H1 (cell line): ENCODE measurements at regions not wholly inside any gene's neighbourhood (a gene's known extent, or its start where the extent isn't known, plus 50 kb on each side); places are given as distances from the start of the nearest gene placed in this dataset.

Experiments
- CTCF ChIA-PET: fragments of 300-600 bp; sonication (Branson Sonifier 250); formaldehyde crosslinking; loops from one replicate; lab custom pipeline; 2021; ENCODE audit not compliant: partially characterized antibody; lab: Charles Lee
- POLR2A ChIA-PET: fragments of 300-600 bp; sonication (Branson Sonifier 250); formaldehyde crosslinking; loops from one replicate; lab custom pipeline; 2021; ENCODE audit warnings: inconsistent platforms; ENCODE audit not compliant: partially characterized antibody; lab: Charles Lee
- DNase-seq, 2 experiments: peaks; one replicate each; pipeline versions ENCODE4 v3.0.0 to v3.0.0-alpha.2; 2010 to 2022; ENCODE audit warnings: low spot score in 2 of 2, low read depth in 1 of 2, mixed read lengths in 1 of 2
- FAIRE-seq: peaks from 2 replicates; lab custom pipeline; 2011; peaks lifted over from hg19 to GRCh38; lab: Jason Lieb, UNC
- H2AFZ ChIP-seq: 2 replicates; pipeline ENCODE4 v1.8.1; 2012; ENCODE audit warnings: low read length, inconsistent platforms
- H2AK5ac ChIP-seq: 2 replicates; pipeline ENCODE4 v1.6.1; 2013; ENCODE audit warnings: low read depth, low read length
- H2BK120ac ChIP-seq: replicated peaks from 2 replicates; pipeline ENCODE3; 2013; ENCODE audit warnings: low read depth, low read length, inconsistent platforms
- H2BK12ac ChIP-seq: 2 replicates; pipeline ENCODE4 v1.6.1; 2013; ENCODE audit warnings: low read depth, low read length
- H2BK15ac ChIP-seq: 2 replicates; pipeline ENCODE4 v1.6.1; 2013; ENCODE audit warnings: low read length
- H2BK20ac ChIP-seq: 2 replicates; pipeline ENCODE4 v1.6.1; 2013; ENCODE audit warnings: low read length
- H2BK5ac ChIP-seq: 2 replicates; pipeline ENCODE4 v1.6.1; 2013; ENCODE audit warnings: low read depth, low read length
- H3K14ac ChIP-seq: 2 replicates; pipeline ENCODE4 v1.6.1; 2013; ENCODE audit warnings: inconsistent platforms; ENCODE audit not compliant: insufficient read length
- H3K18ac ChIP-seq: 2 replicates; pipeline ENCODE4 v1.6.1; 2013; ENCODE audit warnings: low read length; ENCODE audit errors: extremely low read depth
- H3K23ac ChIP-seq: 2 replicates; pipeline ENCODE4 v1.6.1; 2013; ENCODE audit warnings: inconsistent platforms; ENCODE audit not compliant: insufficient read length
- H3K23me2 ChIP-seq: 2 replicates; pipeline ENCODE4 v1.6.1; 2013; ENCODE audit warnings: low read depth, low read length
- H3K27ac ChIP-seq: 2 replicates; pipeline ENCODE4 v1.6.1; 2011; ENCODE audit warnings: low read depth, low read length, inconsistent platforms
- H3K27me3 ChIP-seq, 4 experiments: replicated peaks in 1 of 4; 1 replicate in 1 of 4; 2 replicates in 3 of 4; pipeline versions ENCODE4 v1.6.1 to v1.8.1; 2011 to 2013; ENCODE audit warnings: low read length in 3 of 4, mild to moderate bottlenecking in 3 of 4, inconsistent platforms in 2 of 4, mixed read lengths in 2 of 4, moderate library complexity in 1 of 4; ENCODE audit not compliant: control insufficient read depth in 3 of 4, insufficient read depth in 3 of 4; ENCODE audit errors: extremely low read depth in 1 of 4
- H3K36me3 ChIP-seq, 4 experiments: 2 replicates each; pipeline versions ENCODE4 v1.6.1 to v1.8.1; 2011 to 2013; ENCODE audit warnings: mild to moderate bottlenecking in 4 of 4, low read length in 3 of 4, moderate library complexity in 2 of 4, control low read depth in 1 of 4, inconsistent platforms in 1 of 4; ENCODE audit not compliant: insufficient read depth in 4 of 4, control insufficient read depth in 2 of 4
- H3K4ac ChIP-seq: replicated peaks from 2 replicates; pipeline ENCODE3; 2013; ENCODE audit warnings: low read length, low read depth, mixed read lengths, inconsistent platforms; ENCODE audit not compliant: insufficient read length
- H3K4me1 ChIP-seq, 4 experiments: replicated peaks in 1 of 4; 1 replicate in 1 of 4; 2 replicates in 3 of 4; pipeline versions ENCODE4 v1.6.1 to v1.8.1; 2011 to 2013; ENCODE audit warnings: low read length in 3 of 4, inconsistent platforms in 2 of 4, mixed read lengths in 1 of 4; ENCODE audit not compliant: insufficient read depth in 4 of 4, control insufficient read depth in 3 of 4
- H3K4me2 ChIP-seq, 2 experiments: 2 replicates each; pipeline versions ENCODE4 v1.6.1 to v1.8.1; 2011 to 2013; ENCODE audit warnings: low read depth in 2 of 2, low read length in 2 of 2, control low read depth in 1 of 2, inconsistent platforms in 1 of 2, mild to moderate bottlenecking in 1 of 2; ENCODE audit not compliant: insufficient read depth in 1 of 2
- H3K4me3 ChIP-seq, 4 experiments: fragments of 200-600, 300-600 bp in 1 of 4; sonication (generic), shearing (Covaris generic), sonication (Bioruptor Twin) in 1 of 4; 2 replicates each; pipeline versions ENCODE4 v1.5.1 to v1.8.1; 2011 to 2016; ENCODE audit warnings: low read length in 4 of 4, low read depth in 3 of 4, control low read depth in 2 of 4, inconsistent platforms in 2 of 4, mild to moderate bottlenecking in 2 of 4, mixed read lengths in 1 of 4, moderate library complexity in 1 of 4; ENCODE audit not compliant: insufficient read depth in 2 of 4; ENCODE audit errors: extremely low read depth in 1 of 4
- H3K56ac ChIP-seq: replicated peaks from 2 replicates; pipeline ENCODE3; 2013; ENCODE audit warnings: low read depth, mild to moderate bottlenecking, mixed read lengths, low read length, inconsistent platforms; ENCODE audit not compliant: insufficient read length
- H3K79me1 ChIP-seq: 2 replicates; pipeline ENCODE4 v1.6.1; 2013; ENCODE audit warnings: low read depth, low read length, control low read depth
- H3K79me2 ChIP-seq, 2 experiments: 2 replicates each; pipeline versions ENCODE4 v1.6.1 to v1.8.1; 2012 to 2013; ENCODE audit warnings: low read length in 2 of 2, mild to moderate bottlenecking in 2 of 2, inconsistent platforms in 1 of 2; ENCODE audit not compliant: insufficient read depth in 2 of 2, control insufficient read depth in 1 of 2
- H3K9ac ChIP-seq, 4 experiments: replicated peaks in 1 of 4; 1 replicate in 1 of 4; 2 replicates in 3 of 4; pipeline versions ENCODE4 v1.6.1 to v1.8.1; 2011 to 2013; ENCODE audit warnings: low read depth in 3 of 4, low read length in 3 of 4, control low read depth in 2 of 4, mild to moderate bottlenecking in 2 of 4, moderate library complexity in 2 of 4, inconsistent platforms in 1 of 4; ENCODE audit errors: extremely low read depth in 1 of 4
- H3K9me3 ChIP-seq, 2 experiments: 2 replicates each; pipeline versions ENCODE4 v1.6.1 to v1.8.1; 2012 to 2013; ENCODE audit warnings: mild to moderate bottlenecking in 2 of 2, moderate library complexity in 2 of 2, control low read depth in 1 of 2, inconsistent platforms in 1 of 2, low read depth in 1 of 2, low read length in 1 of 2, mixed read lengths in 1 of 2; ENCODE audit not compliant: insufficient read depth in 2 of 2
- H4K20me1 ChIP-seq, 2 experiments: replicated peaks in 1 of 2; 2 replicates each; pipeline versions ENCODE3 to v1.8.1; 2011 to 2013; ENCODE audit warnings: inconsistent platforms in 2 of 2, low read length in 2 of 2, mild to moderate bottlenecking in 1 of 2; ENCODE audit not compliant: insufficient read depth in 2 of 2, control insufficient read depth in 1 of 2
- H4K5ac ChIP-seq: 2 replicates; pipeline ENCODE4 v1.6.1; 2013; ENCODE audit warnings: low read length, low read depth, mixed read lengths, inconsistent platforms; ENCODE audit not compliant: insufficient read length
- H4K8ac ChIP-seq: 2 replicates; pipeline ENCODE4 v1.8.0; 2013; ENCODE audit warnings: mild to moderate bottlenecking, moderate library complexity, low read length, inconsistent platforms; ENCODE audit not compliant: insufficient read depth; ENCODE audit errors: extremely low read depth
- H4K91ac ChIP-seq: replicated peaks from 2 replicates; pipeline ENCODE3; 2013; ENCODE audit warnings: low read length, mixed read lengths, inconsistent platforms; ENCODE audit not compliant: insufficient read length
- FOSL1 ChIP-seq: IDR thresholded peaks from 2 replicates; pipeline ENCODE4 v1.6.1; 2011; ENCODE audit warnings: mild to moderate bottlenecking, low read depth, low read length, moderate library complexity; ENCODE audit not compliant: insufficient read depth
- JUND ChIP-seq: IDR thresholded peaks from 2 replicates; pipeline ENCODE4 v1.6.1; 2011; ENCODE audit warnings: mild to moderate bottlenecking, improper control_type of control experiment, low read length
- PHF8 ChIP-seq: fragments of 200-600 bp; sonication (generic); conservative IDR thresholded peaks from 2 replicates; pipeline ENCODE4 v1.7.1; 2012; ENCODE audit warnings: low read depth, mild to moderate bottlenecking, inconsistent platforms, low read length, moderate library complexity
- SAP30 ChIP-seq: fragments of 300-600 bp; sonication (generic); IDR thresholded peaks from 2 replicates; pipeline ENCODE4 v1.7.1; 2012; ENCODE audit warnings: low read length, moderate library complexity, mild to moderate bottlenecking, inconsistent platforms; ENCODE audit not compliant: insufficient read depth, insufficient replicate concordance
- SP2 ChIP-seq: IDR thresholded peaks from 2 replicates; pipeline ENCODE4 v1.6.1; 2012; ENCODE audit warnings: mild to moderate bottlenecking, low read length, inconsistent platforms
- TCF12 ChIP-seq: IDR thresholded peaks from 2 replicates; pipeline ENCODE4 v1.6.1; 2011; ENCODE audit warnings: low read depth, mild to moderate bottlenecking, low read length
- WGBS, 2 experiments: shearing (Covaris generic) in 1 of 2; methylation state at CpG; one replicate each; pipeline versions ENCODE4 v1.1.6 to v1.1.7; 2013 to 2015; ENCODE audit warnings: low lambda C conversion rate in 2 of 2, mixed read lengths in 2 of 2, inconsistent platforms in 1 of 2, low coverage in 1 of 2, missing lambda C conversion rate in 1 of 2; ENCODE audit not compliant: insufficient replicate concordance in 2 of 2, insufficient coverage in 1 of 2, insufficient read length in 1 of 2; ENCODE audit errors: extremely low coverage in 1 of 2, missing lambda C conversion rate in 1 of 2; 5-methylcytosine and 5-hydroxymethylcytosine counted together
- TF ChIP-seq, protein P1 (sequence below): IDR thresholded peaks from 2 replicates; pipeline ENCODE4 v1.6.1; 2011; ENCODE audit warnings: low read length, improper control_type of control experiment

GRCh38 chr11:25183411-25183810 is 686.6 kb downstream of the LUZP2 start:
- H3K4me3 ChIP-seq, result no peak overlapping the region
- no peaks in the 10 kb centered on the region for H3K36me3 ChIP-seq
- no peaks in the 10 kb centered on the region for H3K79me1 ChIP-seq
- H3K4me1 ChIP-seq, result no peaks in the 10 kb centered on the region
- H4K91ac ChIP-seq, result no peak overlapping the region
- no peak overlapping the region for H3K18ac ChIP-seq
- no peak overlapping the region for H2AFZ ChIP-seq
- CTCF ChIA-PET, result interaction anchor here (0.6 kb wide), 1 partner anchor 641 kb away, joined by 3 read pairs; no protein-coding TSS in a partner anchor
- no peak overlapping the region for H2AK5ac ChIP-seq
- H2BK120ac ChIP-seq, result no peak overlapping the region
- H3K23ac ChIP-seq, result no peak overlapping the region
- H4K5ac ChIP-seq, result no peak overlapping the region
- POLR2A ChIA-PET, result no interaction called here
- H2BK12ac ChIP-seq, result no peak overlapping the region
- H3K23me2 ChIP-seq, result no peaks in the 10 kb centered on the region
- H2BK20ac ChIP-seq, result no peak overlapping the region
- no peaks in the 10 kb centered on the region for H3K27me3 ChIP-seq
- H3K4me2 ChIP-seq, result no peak overlapping the region
- DNase-seq (no peak), FAIRE-seq (no peak)
- no peak overlapping the region for H3K27ac ChIP-seq
- H3K9ac ChIP-seq, result no peak overlapping the region
- H3K56ac ChIP-seq, result no peak overlapping the region
- WGBS, 2 experiments, result 92% methylated on average over 1 of the region's 1 CpG; no CpG with 5 or more reads in 1 of the 2 experiments
- no peak overlapping the region for H2BK5ac ChIP-seq
- TF ChIP-seq SAP30, result no peak
- TF ChIP-seq, protein P1, sequence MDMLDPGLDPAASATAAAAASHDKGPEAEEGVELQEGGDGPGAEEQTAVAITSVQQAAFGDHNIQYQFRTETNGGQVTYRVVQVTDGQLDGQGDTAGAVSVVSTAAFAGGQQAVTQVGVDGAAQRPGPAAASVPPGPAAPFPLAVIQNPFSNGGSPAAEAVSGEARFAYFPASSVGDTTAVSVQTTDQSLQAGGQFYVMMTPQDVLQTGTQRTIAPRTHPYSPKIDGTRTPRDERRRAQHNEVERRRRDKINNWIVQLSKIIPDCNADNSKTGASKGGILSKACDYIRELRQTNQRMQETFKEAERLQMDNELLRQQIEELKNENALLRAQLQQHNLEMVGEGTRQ, result no peak
- TF ChIP-seq PHF8, result no peak
- no peak for TF ChIP-seq JUND
- no peak for TF ChIP-seq SP2
- TF ChIP-seq FOSL1, result no peak
- no peak for TF ChIP-seq TCF12
- H4K8ac ChIP-seq, result no peak overlapping the region
- H4K20me1 ChIP-seq, result no peaks in the 10 kb centered on the region
- peaks cover 0 to 5% of the 10 kb centered on the region in 2 experiments; a peak in 1 of 4 replicates for H3K9me3 ChIP-seq
- no peak overlapping the region for H2BK15ac ChIP-seq
- no peak overlapping the region for H3K14ac ChIP-seq
- no peak overlapping the region for H3K4ac ChIP-seq
- H3K79me2 ChIP-seq, result no peaks in the 10 kb centered on the region
